ENCODE measurements at regions not wholly inside any gene's neighbourhood (a gene's known extent, or its start where the extent isn't known, plus 50 kb on each side); places are given as distances from the start of the nearest gene placed in this dataset.
"Not testable (repeated sequence)": the region's sequence is repeated elsewhere in the genome, so short reads cannot be mapped to it uniquely, and the experiment has no call there.

GRCh38 chrX:1853916-1854315 is 239.1 kb downstream of the ASMT start:
- Mint-ChIP-seq H3K27ac (ENCODE audit: unreplicated experiment) (no peak overlapping the region), H3K9me3 (ENCODE audit: unreplicated experiment) (peaks cover 16% of the 10 kb centered on the region), H3K27me3 (ENCODE audit: unreplicated experiment) (no peaks in the 10 kb centered on the region), H3K4me3 (ENCODE audit: unreplicated experiment) (no peak overlapping the region), H3K36me3 (ENCODE audit: unreplicated experiment) (no peaks in the 10 kb centered on the region), H3K4me1 (ENCODE audit: unreplicated experiment) (no peaks in the 10 kb centered on the region)
- no peak for DNase-seq (ENCODE audit: extremely low spot score, unreplicated experiment)
- no peak for TF ChIP-seq CTCF (IDR thresholded peaks at IDR 0.05)

- H3K4me1 Mint-ChIP-seq (ENCODE audit: unreplicated experiment); H3K27ac Mint-ChIP-seq (ENCODE audit: unreplicated experiment); H3K4me3 Mint-ChIP-seq (ENCODE audit: unreplicated experiment); H3K36me3 Mint-ChIP-seq (ENCODE audit: unreplicated experiment); H3K27me3 Mint-ChIP-seq (ENCODE audit: unreplicated experiment); DNase-seq (ENCODE audit: extremely low spot score, unreplicated experiment): not testable (repeated sequence)
- peaks cover 21% of the 10 kb centered on the region for H3K9me3 Mint-ChIP-seq (ENCODE audit: unreplicated experiment)
These were observed 240.0 kb downstream of the ASMT start for GRCh38 chrX:1854861-1855260.

- H3K4me1 Mint-ChIP-seq (ENCODE audit: unreplicated experiment); H3K27ac Mint-ChIP-seq (ENCODE audit: unreplicated experiment); H3K36me3 Mint-ChIP-seq (ENCODE audit: unreplicated experiment): not testable (repeated sequence)
These were observed 244.4 kb downstream of the ASMT start for GRCh38 chrX:1859266-1859665.

GRCh38 chrX:1860936-1861594 is 246.2 kb downstream of the ASMT start:
- Mint-ChIP-seq H3K36me3 (ENCODE audit: unreplicated experiment) (no peaks in the 10 kb centered on the region), H3K27me3 (ENCODE audit: unreplicated experiment) (no peaks in the 10 kb centered on the region), H3K27ac (ENCODE audit: unreplicated experiment) (no peak overlapping the region), H3K9me3 (ENCODE audit: unreplicated experiment) (peaks cover 6% of the 10 kb centered on the region), H3K4me3 (ENCODE audit: unreplicated experiment) (no peak overlapping the region), H3K4me1 (ENCODE audit: unreplicated experiment) (no peaks in the 10 kb centered on the region)
- no peak for DNase-seq (ENCODE audit: extremely low spot score, unreplicated experiment)
- no peak for TF ChIP-seq CTCF (IDR thresholded peaks at IDR 0.05)

More at GRCh38 chrX:1859266-1859665, 244.4 kb downstream of the ASMT start:
- H3K9me3 Mint-ChIP-seq (ENCODE audit: unreplicated experiment); H3K27me3 Mint-ChIP-seq (ENCODE audit: unreplicated experiment); DNase-seq (ENCODE audit: extremely low spot score, unreplicated experiment); H3K4me3 Mint-ChIP-seq (ENCODE audit: unreplicated experiment): not testable (repeated sequence)

GRCh38 chrX:1863995-1864394 is 249.1 kb downstream of the ASMT start:
- not testable (repeated sequence) for H3K4me3 Mint-ChIP-seq (ENCODE audit: unreplicated experiment); H3K27me3 Mint-ChIP-seq (ENCODE audit: unreplicated experiment); H3K36me3 Mint-ChIP-seq (ENCODE audit: unreplicated experiment); H3K27ac Mint-ChIP-seq (ENCODE audit: unreplicated experiment); DNase-seq (ENCODE audit: extremely low spot score, unreplicated experiment); H3K4me1 Mint-ChIP-seq (ENCODE audit: unreplicated experiment); H3K9me3 Mint-ChIP-seq (ENCODE audit: unreplicated experiment)

GRCh38 chrX:1870421-1870820 is 255.6 kb downstream of the ASMT start:
- H3K4me1 Mint-ChIP-seq (ENCODE audit: unreplicated experiment): no peaks in the 10 kb centered on the region
- no peaks in the 10 kb centered on the region for H3K9me3 Mint-ChIP-seq (ENCODE audit: unreplicated experiment)
- no peak for TF ChIP-seq CTCF (IDR thresholded peaks at IDR 0.05)
- DNase-seq (ENCODE audit: extremely low spot score, unreplicated experiment): no peak
- no peaks in the 10 kb centered on the region for H3K36me3 Mint-ChIP-seq (ENCODE audit: unreplicated experiment)
- no peaks in the 10 kb centered on the region for H3K27me3 Mint-ChIP-seq (ENCODE audit: unreplicated experiment)
- H3K4me3 Mint-ChIP-seq (ENCODE audit: unreplicated experiment): no peak overlapping the region
- H3K27ac Mint-ChIP-seq (ENCODE audit: unreplicated experiment): no peak overlapping the region

Data from osteocyte (in vitro differentiated cells).